ENCODE measurements at regions not wholly inside any gene's neighbourhood (a gene's known extent, or its start where the extent isn't known, plus 50 kb on each side); places are given as distances from the start of the nearest gene placed in this dataset.

- no peaks in the 10 kb centered on the region; the same call in 1 of the 2 replicates for H3K9me3 ChIP-seq (ENCODE audit: control insufficient read depth, insufficient read depth, low read length)
- no peaks in the 10 kb centered on the region for H3K36me3 ChIP-seq (ENCODE audit: control insufficient read depth, low read length)
- TF ChIP-seq CTCF (IDR thresholded peaks at IDR 0.05; ENCODE audit: low read depth, low read length, poor library complexity, severe bottlenecking) (no peak), EZH2phosphoT487 (IDR thresholded peaks at IDR 0.05; ENCODE audit: borderline replicate concordance, low read length) (no peak)
- H3F3A ChIP-seq (ENCODE audit: control insufficient read depth, insufficient read depth): no peaks in the 10 kb centered on the region
- H3K27ac ChIP-seq (ENCODE audit: low read depth, low read length): no peak overlapping the region
- no peaks in the 10 kb centered on the region for H3K4me1 ChIP-seq (ENCODE audit: control insufficient read depth, low read length)
- no peaks in the 10 kb centered on the region for H3K79me2 ChIP-seq (ENCODE audit: control insufficient read depth, low read length)
- H3K4me2 ChIP-seq (ENCODE audit: low read length): no peak overlapping the region
- no peaks in the 10 kb centered on the region for H3K9me2 ChIP-seq (replicated peaks; ENCODE audit: control insufficient read depth, low read length)
- no peaks in the 10 kb centered on the region for H4K20me1 ChIP-seq (ENCODE audit: control insufficient read depth, insufficient read depth, low read depth, low read length)
- H3K4me3 ChIP-seq (ENCODE audit: low read length): no peak overlapping the region
- H3K27me3 ChIP-seq (ENCODE audit: control insufficient read depth, low read length): no peaks in the 10 kb centered on the region
Measured at GRCh38 chr5:27341342-27341741, 303.0 kb upstream of the CDH9 start.

- Histone ChIP-seq H3K4me2 (ENCODE audit: low read length) (no peak overlapping the region), H3K27me3 (ENCODE audit: control insufficient read depth, low read length) (no peaks in the 10 kb centered on the region), H3K4me3 (ENCODE audit: low read length) (no peak overlapping the region), H3K9me2 (replicated peaks; ENCODE audit: control insufficient read depth, low read length) (no peaks in the 10 kb centered on the region), H3K79me2 (ENCODE audit: control insufficient read depth, low read length) (no peaks in the 10 kb centered on the region), H3K27ac (ENCODE audit: low read depth, low read length) (no peak overlapping the region), H3K4me1 (ENCODE audit: control insufficient read depth, low read length) (no peaks in the 10 kb centered on the region), H4K20me1 (ENCODE audit: control insufficient read depth, insufficient read depth, low read depth, low read length) (no peaks in the 10 kb centered on the region), H3K36me3 (ENCODE audit: control insufficient read depth, low read length) (no peaks in the 10 kb centered on the region), H3K9me3 (ENCODE audit: control insufficient read depth, insufficient read depth, low read length) (no peaks in the 10 kb centered on the region; the same call in 1 of the 2 replicates), H3F3A (ENCODE audit: control insufficient read depth, insufficient read depth) (no peaks in the 10 kb centered on the region)
- TF ChIP-seq CTCF (IDR thresholded peaks at IDR 0.05; ENCODE audit: low read depth, low read length, poor library complexity, severe bottlenecking): no peak
- no peak for TF ChIP-seq EZH2phosphoT487 (IDR thresholded peaks at IDR 0.05; ENCODE audit: borderline replicate concordance, low read length)
Measured at GRCh38 chr5:27336817-27337216, 298.4 kb upstream of the CDH9 start.

GRCh38 chr5:27328480-27328879 is 290.1 kb upstream of the CDH9 start:
- Histone ChIP-seq H3K9me2 (replicated peaks; ENCODE audit: control insufficient read depth, low read length) (no peaks in the 10 kb centered on the region), H3K4me2 (ENCODE audit: low read length) (no peak overlapping the region), H3K27me3 (ENCODE audit: control insufficient read depth, low read length) (no peaks in the 10 kb centered on the region), H3K4me1 (ENCODE audit: control insufficient read depth, low read length) (no peaks in the 10 kb centered on the region), H3F3A (ENCODE audit: control insufficient read depth, insufficient read depth) (no peaks in the 10 kb centered on the region), H4K20me1 (ENCODE audit: control insufficient read depth, insufficient read depth, low read depth, low read length) (no peaks in the 10 kb centered on the region), H3K9me3 (ENCODE audit: control insufficient read depth, insufficient read depth, low read length) (no peaks in the 10 kb centered on the region), H3K4me3 (ENCODE audit: low read length) (no peak overlapping the region), H3K79me2 (ENCODE audit: control insufficient read depth, low read length) (no peaks in the 10 kb centered on the region), H3K27ac (ENCODE audit: low read depth, low read length) (no peak overlapping the region), H3K36me3 (ENCODE audit: control insufficient read depth, low read length) (no peaks in the 10 kb centered on the region)
- no peak for TF ChIP-seq EZH2phosphoT487 (IDR thresholded peaks at IDR 0.05; ENCODE audit: borderline replicate concordance, low read length)
- no peak for TF ChIP-seq CTCF (IDR thresholded peaks at IDR 0.05; ENCODE audit: low read depth, low read length, poor library complexity, severe bottlenecking)

GRCh38 chr5:27325513-27325912 is 287.1 kb upstream of the CDH9 start:
- no peaks in the 10 kb centered on the region for H4K20me1 ChIP-seq (ENCODE audit: control insufficient read depth, insufficient read depth, low read depth, low read length)
- no peak overlapping the region for H3K4me3 ChIP-seq (ENCODE audit: low read length)
- no peak overlapping the region for H3K27ac ChIP-seq (ENCODE audit: low read depth, low read length)
- TF ChIP-seq CTCF (IDR thresholded peaks at IDR 0.05; ENCODE audit: low read depth, low read length, poor library complexity, severe bottlenecking) (no peak), EZH2phosphoT487 (IDR thresholded peaks at IDR 0.05; ENCODE audit: borderline replicate concordance, low read length) (no peak)
- H3K9me2 ChIP-seq (replicated peaks; ENCODE audit: control insufficient read depth, low read length): no peaks in the 10 kb centered on the region
- H3K36me3 ChIP-seq (ENCODE audit: control insufficient read depth, low read length): no peaks in the 10 kb centered on the region
- no peaks in the 10 kb centered on the region for H3K79me2 ChIP-seq (ENCODE audit: control insufficient read depth, low read length)
- no peaks in the 10 kb centered on the region for H3K27me3 ChIP-seq (ENCODE audit: control insufficient read depth, low read length)
- H3F3A ChIP-seq (ENCODE audit: control insufficient read depth, insufficient read depth): no peaks in the 10 kb centered on the region
- no peaks in the 10 kb centered on the region for H3K4me1 ChIP-seq (ENCODE audit: control insufficient read depth, low read length)
- H3K9me3 ChIP-seq (ENCODE audit: control insufficient read depth, insufficient read depth, low read length): peaks cover 2% of the 10 kb centered on the region; the same call in 1 of the 2 replicates
- H3K4me2 ChIP-seq (ENCODE audit: low read length): no peak overlapping the region
